Testis (tissue), 2 donors: ENCODE measurements at regions not wholly inside any gene's neighbourhood (a gene's known extent, or its start where the extent isn't known, plus 50 kb on each side); places are given as distances from the start of the nearest gene placed in this dataset.

Experiments
- DNase-seq: peaks from one replicate; pipeline ENCODE4 v3.0.0-alpha.2; 2019
- H3K27ac ChIP-seq, 2 donors: fragments of 200-600 bp; sonication (generic); one replicate each; pipeline ENCODE4 v1.5.1; 2019
- H3K27me3 ChIP-seq: fragments of 200-600 bp; sonication (generic); one replicate; pipeline ENCODE4 v1.5.1; 2019
- H3K36me3 ChIP-seq: fragments of 200-600 bp; sonication (generic); one replicate; pipeline ENCODE4 v1.5.1; 2017; ENCODE audit warnings: low read depth; ENCODE audit errors: missing control alignments
- H3K4me1 ChIP-seq: fragments of 200-600 bp; sonication (generic); one replicate; pipeline ENCODE4 v1.5.1; 2019
- H3K4me3 ChIP-seq, 2 donors: fragments of 200-600 bp; sonication (generic); one replicate each; pipeline ENCODE4 v1.5.1; 2017 to 2019
- H3K9me3 ChIP-seq: fragments of 200-600 bp; sonication (generic); one replicate; pipeline ENCODE4 v1.5.1; 2017
- POLR2A ChIP-seq: fragments of 450-650 bp; IDR thresholded peaks from one replicate; pipeline ENCODE4 v1.6.1; 2017; ENCODE audit warnings: antibody characterized with exemption, mild to moderate bottlenecking, moderate library complexity
- WGBS, 2 donors: methylation state at CpG; one replicate each; pipeline ENCODE4 v1.1.5; 2018; 5-methylcytosine and 5-hydroxymethylcytosine counted together
- intact Hi-C: fragments of 100-400 bp; cut with DNase I; formaldehyde crosslinking; loops from one replicate; pipeline ENCODE4 v1.15.1; 2023; ENCODE audit warnings: low total_unique reads
- TF ChIP-seq, protein P1 (sequence below), 3 experiments: fragments of 450-650 bp in 2 of 3; fragments of 200-600 bp in 1 of 3; sonication (generic) in 1 of 3; IDR thresholded peaks; one replicate each; pipeline ENCODE4 v1.5.1; 2016 to 2019; ENCODE audit warnings: antibody characterized with exemption in 3 of 3, mild to moderate bottlenecking in 2 of 3, moderate library complexity in 1 of 3

DNA sequence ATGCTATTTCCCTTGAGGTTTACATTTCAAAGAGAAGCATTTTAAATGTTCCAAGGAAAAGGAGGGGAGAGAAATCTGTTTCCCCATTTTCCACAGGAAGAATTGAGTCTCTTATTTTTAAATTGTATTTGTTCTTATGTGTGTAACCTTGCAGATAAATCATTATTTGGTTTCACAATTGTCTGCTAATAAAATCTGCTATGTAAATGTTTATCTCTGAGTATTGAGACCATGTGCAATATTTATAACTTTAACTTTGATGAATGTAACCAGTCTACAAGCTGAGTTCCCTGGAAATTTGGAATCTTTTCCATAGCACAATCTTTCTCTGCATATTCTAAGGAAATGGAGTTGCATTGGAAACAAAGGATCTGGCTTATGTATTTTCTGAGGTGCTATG is 209.6 kb downstream of the PTBP2 start:
- H3K4me1 ChIP-seq: no peaks in the 10 kb centered on the region
- H3K36me3 ChIP-seq: no peaks in the 10 kb centered on the region
- TF ChIP-seq, protein P1, sequence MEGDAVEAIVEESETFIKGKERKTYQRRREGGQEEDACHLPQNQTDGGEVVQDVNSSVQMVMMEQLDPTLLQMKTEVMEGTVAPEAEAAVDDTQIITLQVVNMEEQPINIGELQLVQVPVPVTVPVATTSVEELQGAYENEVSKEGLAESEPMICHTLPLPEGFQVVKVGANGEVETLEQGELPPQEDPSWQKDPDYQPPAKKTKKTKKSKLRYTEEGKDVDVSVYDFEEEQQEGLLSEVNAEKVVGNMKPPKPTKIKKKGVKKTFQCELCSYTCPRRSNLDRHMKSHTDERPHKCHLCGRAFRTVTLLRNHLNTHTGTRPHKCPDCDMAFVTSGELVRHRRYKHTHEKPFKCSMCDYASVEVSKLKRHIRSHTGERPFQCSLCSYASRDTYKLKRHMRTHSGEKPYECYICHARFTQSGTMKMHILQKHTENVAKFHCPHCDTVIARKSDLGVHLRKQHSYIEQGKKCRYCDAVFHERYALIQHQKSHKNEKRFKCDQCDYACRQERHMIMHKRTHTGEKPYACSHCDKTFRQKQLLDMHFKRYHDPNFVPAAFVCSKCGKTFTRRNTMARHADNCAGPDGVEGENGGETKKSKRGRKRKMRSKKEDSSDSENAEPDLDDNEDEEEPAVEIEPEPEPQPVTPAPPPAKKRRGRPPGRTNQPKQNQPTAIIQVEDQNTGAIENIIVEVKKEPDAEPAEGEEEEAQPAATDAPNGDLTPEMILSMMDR (IDR thresholded peaks at IDR 0.05): no peak
- no peak for TF ChIP-seq POLR2A
- intact Hi-C loops: no loop called here
- no peak for DNase-seq
- H3K9me3 ChIP-seq: no peaks in the 10 kb centered on the region
- H3K4me3 ChIP-seq: no peak overlapping the region
- no peaks in the 10 kb centered on the region for H3K27me3 ChIP-seq
- H3K27ac ChIP-seq: no peak overlapping the region

DNA sequence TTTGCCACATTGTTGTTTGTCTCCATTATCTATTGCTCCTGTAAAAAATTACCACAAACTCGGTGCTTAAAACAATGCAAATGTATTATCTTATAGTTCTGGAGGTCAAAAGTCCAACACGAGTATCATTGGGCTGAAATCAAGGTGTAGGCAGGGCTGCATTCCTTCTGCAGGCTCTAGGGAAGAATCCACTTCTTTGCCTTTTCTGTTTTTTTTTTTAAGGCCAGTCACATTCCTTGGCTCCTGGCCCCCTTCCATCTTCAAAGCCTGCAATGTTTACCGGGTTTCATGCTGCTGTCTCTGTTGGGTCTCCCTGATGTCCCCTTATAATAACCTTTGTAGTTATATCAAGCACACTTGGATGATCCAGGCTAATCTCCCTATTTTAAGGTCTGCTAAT is 212.7 kb downstream of the PTBP2 start:
- no peak overlapping the region for H3K27ac ChIP-seq
- H3K4me1 ChIP-seq: no peaks in the 10 kb centered on the region
- no peak for DNase-seq
- no peaks in the 10 kb centered on the region for H3K36me3 ChIP-seq
- intact Hi-C loops: no loop called here
- H3K4me3 ChIP-seq: no peak overlapping the region
- TF ChIP-seq, protein P1 (IDR thresholded peaks at IDR 0.05): no peak
- no peak for TF ChIP-seq POLR2A
- H3K9me3 ChIP-seq: no peaks in the 10 kb centered on the region
- no peaks in the 10 kb centered on the region for H3K27me3 ChIP-seq
- 44 to 51% methylated on average over 3 of the region's 3 CpGs for WGBS, 2 donors

GRCh38 chr1:96944432-96945092 is 223.0 kb downstream of the PTBP2 start:
- Histone ChIP-seq H3K4me3 (no peak overlapping the region), H3K27ac (no peak overlapping the region), H3K27me3 (no peaks in the 10 kb centered on the region), H3K4me1 (no peaks in the 10 kb centered on the region), H3K36me3 (no peaks in the 10 kb centered on the region), H3K9me3 (no peaks in the 10 kb centered on the region)
- no peak for DNase-seq
- 47 to 70% methylated on average over 2 of the region's 2 CpGs for WGBS, 2 donors
- intact Hi-C loops: no loop called here
- no peak for TF ChIP-seq POLR2A
- TF ChIP-seq, protein P1 (IDR thresholded peaks at IDR 0.05): no peak

DNA sequence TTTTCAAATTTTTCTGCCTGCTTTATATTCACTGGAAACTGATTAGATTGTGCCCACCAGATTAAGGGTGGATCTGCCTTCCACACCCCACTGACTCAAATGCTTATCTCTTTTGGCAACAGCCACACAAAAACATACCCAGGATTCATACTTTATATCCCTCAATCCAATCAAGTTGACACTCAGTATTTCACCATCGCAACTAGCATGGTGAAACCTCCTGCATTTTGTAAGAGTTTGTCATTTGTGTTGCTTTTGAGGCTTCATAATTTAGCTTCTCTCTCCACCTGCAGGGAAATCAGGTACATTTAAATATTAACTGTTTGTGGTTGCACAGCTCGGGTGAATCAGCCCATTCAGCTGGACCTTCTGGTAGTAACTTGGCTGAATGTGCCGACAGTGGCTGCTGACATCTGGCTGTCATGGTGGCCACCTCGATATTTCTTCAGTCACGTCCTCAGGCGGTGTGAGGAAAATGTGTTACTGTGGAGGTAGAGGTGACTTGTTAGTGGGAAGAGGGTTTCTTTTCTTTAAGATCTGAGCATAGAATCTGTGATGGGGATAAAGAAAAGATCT is 224.0 kb downstream of the PTBP2 start:
- 97 to 100% methylated on average over 6 of the region's 6 CpGs for WGBS, 2 donors

More for the DNA sequence above, 224.0 kb downstream of the PTBP2 start:
- Histone ChIP-seq H3K27me3 (no peaks in the 10 kb centered on the region), H3K27ac (no peak overlapping the region), H3K4me3 (no peak overlapping the region), H3K9me3 (no peaks in the 10 kb centered on the region), H3K36me3 (no peaks in the 10 kb centered on the region), H3K4me1 (no peaks in the 10 kb centered on the region)
- TF ChIP-seq POLR2A: no peak
- TF ChIP-seq, protein P1 (IDR thresholded peaks at IDR 0.05): no peak
- DNase-seq: no peak
- intact Hi-C loops: no loop called here
